Activated T-cell treated with anti-CD3 and anti-CD28 coated beads for 4 hours (primary cell): ENCODE measurements at regions not wholly inside any gene's neighbourhood (a gene's known extent, or its start where the extent isn't known, plus 50 kb on each side); places are given as distances from the start of the nearest gene placed in this dataset.
"Not testable (repeated sequence)": the region's sequence is repeated elsewhere in the genome, so short reads cannot be mapped to it uniquely, and the experiment has no call there.

ENCODE experiments used
- DNase-seq: peaks from one replicate; pipeline ENCODE4 v3.0.0-alpha.2; 2020

GRCh38 chr1:4460052-4460451 lies 194.4 kb upstream of the AJAP1 start:
- DNase-seq, result no peak

- no peak for DNase-seq
Measured at GRCh38 chr1:4460651-4461050, 193.8 kb upstream of the AJAP1 start.

- no peak for DNase-seq
Measured at GRCh38 chr1:4461726-4462290, 192.6 kb upstream of the AJAP1 start.

- no peak for DNase-seq
Measured at GRCh38 chr1:4462831-4463484, 191.5 kb upstream of the AJAP1 start.

- DNase-seq, result no peak
Measured at GRCh38 chr1:4463631-4464030, 190.8 kb upstream of the AJAP1 start.

- no peak for DNase-seq
Measured at GRCh38 chr1:4464478-4464877, 189.9 kb upstream of the AJAP1 start.

- no peak for DNase-seq
Measured at GRCh38 chr1:4467241-4467640, 187.2 kb upstream of the AJAP1 start.

GRCh38 chr1:4468386-4468785 lies 186.0 kb upstream of the AJAP1 start:
- DNase-seq, result no peak

- no peak for DNase-seq
Measured at GRCh38 chr1:4468804-4469514, 185.4 kb upstream of the AJAP1 start.

GRCh38 chr1:4476394-4476793 lies 178.0 kb upstream of the AJAP1 start:
- DNase-seq, result no peak

- DNase-seq, result no peak
Measured at GRCh38 chr1:4481451-4481850, 173.0 kb upstream of the AJAP1 start.

- no peak for DNase-seq
Measured at GRCh38 chr1:4482526-4482925, 171.9 kb upstream of the AJAP1 start.

- DNase-seq, result no peak
Measured at GRCh38 chr1:4483021-4483625, 171.3 kb upstream of the AJAP1 start.

- no peak for DNase-seq
Measured at GRCh38 chr1:4485398-4485797, 169.0 kb upstream of the AJAP1 start.

- DNase-seq, result no peak
Measured at GRCh38 chr1:4485878-4486277, 168.5 kb upstream of the AJAP1 start.

- DNase-seq, result no peak
Measured at GRCh38 chr1:4486408-4487120, 167.8 kb upstream of the AJAP1 start.

GRCh38 chr1:4488018-4488417 lies 166.4 kb upstream of the AJAP1 start:
- no peak for DNase-seq

GRCh38 chr1:4489486-4489885 lies 164.9 kb upstream of the AJAP1 start:
- DNase-seq, result no peak

GRCh38 chr1:4489992-4490391 lies 164.4 kb upstream of the AJAP1 start:
- DNase-seq, result not testable (repeated sequence)

- no peak for DNase-seq
Measured at GRCh38 chr1:4494027-4494426, 160.4 kb upstream of the AJAP1 start.

GRCh38 chr1:4494558-4494957 lies 159.9 kb upstream of the AJAP1 start:
- no peak for DNase-seq

- DNase-seq, result no peak
Measured at GRCh38 chr1:4495809-4496208, 158.6 kb upstream of the AJAP1 start.

GRCh38 chr1:4500441-4500840 lies 154.0 kb upstream of the AJAP1 start:
- no peak for DNase-seq
